HG03045 (cell line): ENCODE measurements at regions not wholly inside any gene's neighbourhood (a gene's known extent, or its start where the extent isn't known, plus 50 kb on each side); places are given as distances from the start of the nearest gene placed in this dataset.

ENCODE experiments used
- ATAC-seq: cut with Tn5 transposase; IDR thresholded peaks from one replicate; pipeline ENCODE4 v1.9.1; 2021; ENCODE audit warnings: mild to moderate bottlenecking, moderate library complexity; ENCODE audit not compliant: unreplicated experiment

- no peak for ATAC-seq
These were observed 59.7 kb upstream of the IL15 start for GRCh38 chr4:141576585-141577110.

GRCh38 chr4:141578451-141578850 is 57.9 kb upstream of the IL15 start:
- no peak for ATAC-seq

GRCh38 chr4:141580523-141580922 is 55.9 kb upstream of the IL15 start:
- ATAC-seq = no peak
